ENCODE measurements at regions not wholly inside any gene's neighbourhood (a gene's known extent, or its start where the extent isn't known, plus 50 kb on each side); places are given as distances from the start of the nearest gene placed in this dataset.

DNA sequence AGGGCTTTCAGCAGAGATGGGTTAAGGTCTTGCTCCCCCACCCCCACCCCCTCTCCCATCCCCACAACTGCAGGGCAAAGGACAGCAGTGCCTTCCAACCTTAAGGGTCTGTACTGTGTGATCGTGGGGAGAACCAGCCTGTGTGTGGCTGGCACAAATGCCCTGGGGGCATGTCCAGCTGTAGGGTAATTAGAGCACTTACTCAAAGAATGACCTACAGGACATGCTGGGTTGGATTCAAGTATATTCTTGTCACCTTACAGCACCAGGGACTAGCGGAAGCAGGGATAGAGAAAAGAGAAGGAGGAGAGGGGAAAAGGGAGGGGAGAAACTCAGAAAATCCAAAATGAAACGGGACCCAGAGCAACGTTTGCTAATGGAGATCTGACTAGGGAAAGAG lies 191.3 kb upstream of the GATB start:
- TF ChIP-seq, protein P1, sequence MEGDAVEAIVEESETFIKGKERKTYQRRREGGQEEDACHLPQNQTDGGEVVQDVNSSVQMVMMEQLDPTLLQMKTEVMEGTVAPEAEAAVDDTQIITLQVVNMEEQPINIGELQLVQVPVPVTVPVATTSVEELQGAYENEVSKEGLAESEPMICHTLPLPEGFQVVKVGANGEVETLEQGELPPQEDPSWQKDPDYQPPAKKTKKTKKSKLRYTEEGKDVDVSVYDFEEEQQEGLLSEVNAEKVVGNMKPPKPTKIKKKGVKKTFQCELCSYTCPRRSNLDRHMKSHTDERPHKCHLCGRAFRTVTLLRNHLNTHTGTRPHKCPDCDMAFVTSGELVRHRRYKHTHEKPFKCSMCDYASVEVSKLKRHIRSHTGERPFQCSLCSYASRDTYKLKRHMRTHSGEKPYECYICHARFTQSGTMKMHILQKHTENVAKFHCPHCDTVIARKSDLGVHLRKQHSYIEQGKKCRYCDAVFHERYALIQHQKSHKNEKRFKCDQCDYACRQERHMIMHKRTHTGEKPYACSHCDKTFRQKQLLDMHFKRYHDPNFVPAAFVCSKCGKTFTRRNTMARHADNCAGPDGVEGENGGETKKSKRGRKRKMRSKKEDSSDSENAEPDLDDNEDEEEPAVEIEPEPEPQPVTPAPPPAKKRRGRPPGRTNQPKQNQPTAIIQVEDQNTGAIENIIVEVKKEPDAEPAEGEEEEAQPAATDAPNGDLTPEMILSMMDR (IDR thresholded peaks at IDR 0.05; ENCODE audit: insufficient read depth, low read length, poor library complexity, severe bottlenecking), result no peak
- no peaks in the 10 kb centered on the region for H3K36me3 ChIP-seq (ENCODE audit: control insufficient read depth, insufficient read depth, low read length)
- no peak overlapping the region for H3K4me3 ChIP-seq (ENCODE audit: low read depth, low read length)
- no peaks in the 10 kb centered on the region for H3K27me3 ChIP-seq (ENCODE audit: control insufficient read depth, insufficient read depth, low read length)
- no peak for DNase-seq (ENCODE audit: low read depth)

DNA sequence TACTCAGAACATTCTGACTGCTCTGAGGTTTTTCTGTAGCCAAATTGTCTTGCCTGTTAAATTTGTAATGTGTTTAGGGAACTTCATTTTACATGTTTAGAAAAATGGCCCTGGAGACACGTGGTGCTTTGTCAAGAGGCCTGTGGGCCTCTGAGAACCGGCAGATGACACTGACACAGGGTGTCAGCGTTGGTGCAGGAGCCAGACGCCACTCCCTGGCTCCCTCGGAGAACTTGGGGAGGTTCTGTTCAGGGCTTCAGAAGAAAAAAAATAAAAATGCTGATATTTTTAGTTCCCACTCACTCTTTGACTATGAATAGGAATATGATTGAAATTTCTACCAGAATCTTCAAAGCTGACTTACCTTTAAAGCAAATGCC lies 190.9 kb upstream of the GATB start:
- TF ChIP-seq, protein P1 (IDR thresholded peaks at IDR 0.05; ENCODE audit: insufficient read depth, low read length, poor library complexity, severe bottlenecking), result no peak
- H3K36me3 ChIP-seq (ENCODE audit: control insufficient read depth, insufficient read depth, low read length), result no peaks in the 10 kb centered on the region
- no peak for DNase-seq (ENCODE audit: low read depth)

DNA sequence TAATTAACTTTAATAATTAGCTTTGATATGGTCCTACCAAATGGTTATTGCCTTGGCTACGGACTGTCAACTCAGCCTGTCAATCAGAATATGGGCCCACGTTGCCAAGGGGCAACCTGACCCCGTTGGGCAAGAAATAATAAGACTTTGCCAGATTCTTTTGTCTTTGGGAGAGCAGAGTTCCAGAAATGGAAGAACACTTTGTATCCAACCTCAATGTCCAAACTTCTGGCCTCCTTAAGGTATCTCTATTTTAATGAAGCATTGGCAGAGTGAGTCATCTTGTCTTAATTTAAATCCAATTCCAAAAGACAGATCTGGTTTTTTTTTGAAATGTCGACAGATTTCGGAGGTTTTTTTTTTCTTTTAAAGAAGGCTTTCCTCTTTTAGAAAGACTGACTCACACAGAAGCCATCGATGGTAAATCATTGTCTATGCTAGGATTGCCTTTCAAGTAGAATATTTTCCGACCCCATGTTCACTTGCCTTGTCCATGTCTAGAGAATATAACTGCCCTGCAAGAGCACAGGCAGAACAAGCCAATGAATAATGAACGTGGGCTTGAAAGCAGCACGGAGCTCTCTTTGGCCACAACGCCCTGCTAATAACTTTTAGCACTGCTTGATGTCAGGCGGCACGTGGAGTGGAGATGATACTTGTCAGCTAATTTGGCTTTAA lies 190.3 kb upstream of the GATB start:
- no peak for DNase-seq (ENCODE audit: low read depth)
- Histone ChIP-seq H3K4me3 (ENCODE audit: low read depth, low read length) (no peak overlapping the region), H3K27me3 (ENCODE audit: control insufficient read depth, insufficient read depth, low read length) (no peaks in the 10 kb centered on the region), H3K36me3 (ENCODE audit: control insufficient read depth, insufficient read depth, low read length) (no peaks in the 10 kb centered on the region)
- TF ChIP-seq, protein P1 (IDR thresholded peaks at IDR 0.05; ENCODE audit: insufficient read depth, low read length, poor library complexity, severe bottlenecking), result no peak

More for the DNA sequence above, 190.9 kb upstream of the GATB start:
- H3K4me3 ChIP-seq (ENCODE audit: low read depth, low read length), result no peak overlapping the region
- H3K27me3 ChIP-seq (ENCODE audit: control insufficient read depth, insufficient read depth, low read length), result no peaks in the 10 kb centered on the region

DNA sequence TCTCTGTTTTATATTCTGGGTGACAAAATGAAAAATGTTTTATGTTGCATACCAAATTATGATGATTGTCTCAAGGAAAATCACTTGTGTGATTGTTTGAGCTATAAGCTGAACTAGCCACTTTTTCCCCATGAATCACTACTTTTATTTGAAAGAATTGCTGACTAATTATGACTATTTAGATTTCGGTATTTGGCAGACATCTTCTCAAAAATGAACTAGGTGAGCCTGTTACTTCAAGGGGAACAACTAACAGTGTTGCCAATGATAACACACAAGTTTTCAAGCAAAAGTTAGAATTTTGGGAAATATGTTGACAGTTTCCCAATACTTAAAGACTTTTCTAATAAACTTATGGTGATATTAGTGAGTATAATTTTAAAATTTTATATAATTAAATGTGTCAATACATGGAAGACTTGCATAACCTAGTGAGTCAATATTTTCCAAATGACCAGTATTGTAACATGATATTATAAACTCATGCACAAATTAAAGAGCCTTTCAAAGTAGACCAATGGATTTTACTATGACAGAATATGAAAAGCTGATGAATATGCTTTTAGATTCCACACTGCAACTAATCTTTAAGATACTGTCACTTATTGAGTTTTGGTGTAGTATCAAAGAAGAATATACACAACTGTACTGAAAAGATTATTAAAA lies 187.7 kb upstream of the GATB start:
- Histone ChIP-seq H3K36me3 (ENCODE audit: control insufficient read depth, insufficient read depth, low read length) (no peaks in the 10 kb centered on the region), H3K27me3 (ENCODE audit: control insufficient read depth, insufficient read depth, low read length) (no peaks in the 10 kb centered on the region), H3K4me3 (ENCODE audit: low read depth, low read length) (no peak overlapping the region)
- no peak for DNase-seq (ENCODE audit: low read depth)
- TF ChIP-seq, protein P1 (IDR thresholded peaks at IDR 0.05; ENCODE audit: insufficient read depth, low read length, poor library complexity, severe bottlenecking), result no peak

DNA sequence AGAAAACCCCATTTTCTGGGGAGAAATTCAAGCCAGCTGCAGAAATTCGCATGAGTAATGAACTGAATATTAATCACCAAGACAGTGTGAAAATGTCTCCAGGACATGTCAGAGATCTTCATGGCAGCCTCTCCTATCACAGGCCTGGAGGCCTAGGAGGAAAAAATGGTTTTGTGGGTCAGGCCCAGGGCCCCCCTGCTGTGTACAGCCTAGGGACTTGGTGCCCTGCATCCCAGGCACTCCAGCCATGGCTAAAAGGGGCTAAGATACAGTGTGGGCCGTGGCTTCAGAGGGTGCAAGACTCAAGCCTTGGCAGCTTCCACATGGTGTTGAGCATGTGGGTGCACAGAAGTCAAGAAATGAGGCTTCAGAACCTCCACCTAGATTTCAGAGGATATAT lies 185.9 kb upstream of the GATB start:
- Histone ChIP-seq H3K36me3 (ENCODE audit: control insufficient read depth, insufficient read depth, low read length) (no peaks in the 10 kb centered on the region), H3K27me3 (ENCODE audit: control insufficient read depth, insufficient read depth, low read length) (no peaks in the 10 kb centered on the region), H3K4me3 (ENCODE audit: low read depth, low read length) (no peak overlapping the region)
- TF ChIP-seq, protein P1 (IDR thresholded peaks at IDR 0.05; ENCODE audit: insufficient read depth, low read length, poor library complexity, severe bottlenecking), result no peak
- no peak for DNase-seq (ENCODE audit: low read depth)

DNA sequence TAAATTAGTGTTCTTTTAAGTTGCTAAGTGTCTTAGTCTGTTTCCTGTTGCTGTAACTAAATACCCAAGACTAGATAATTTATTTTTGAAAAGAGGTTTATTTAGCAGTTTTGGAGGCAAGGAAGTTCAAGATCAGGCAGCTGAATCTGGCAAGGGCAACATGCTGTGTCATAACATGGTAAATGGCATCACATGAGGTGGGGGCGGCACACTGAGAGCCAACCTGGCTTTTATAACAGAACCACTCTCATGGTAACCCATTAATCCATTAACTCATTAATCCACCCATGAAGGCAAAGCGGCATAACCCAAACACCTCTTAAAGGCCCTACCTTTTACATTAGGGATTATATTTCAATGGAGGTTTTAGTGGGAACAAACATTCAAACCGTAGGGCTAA lies 182.2 kb upstream of the GATB start:
- TF ChIP-seq, protein P1 (IDR thresholded peaks at IDR 0.05; ENCODE audit: insufficient read depth, low read length, poor library complexity, severe bottlenecking), result no peak
- no peak for DNase-seq (ENCODE audit: low read depth)
- H3K4me3 ChIP-seq (ENCODE audit: low read depth, low read length), result no peak overlapping the region

More for the DNA sequence above, 182.2 kb upstream of the GATB start:
- H3K36me3 ChIP-seq (ENCODE audit: control insufficient read depth, insufficient read depth, low read length), result no peaks in the 10 kb centered on the region
- H3K27me3 ChIP-seq (ENCODE audit: control insufficient read depth, insufficient read depth, low read length), result no peaks in the 10 kb centered on the region
